ENCODE measurements at regions not wholly inside any gene's neighbourhood (a gene's known extent, or its start where the extent isn't known, plus 50 kb on each side); places are given as distances from the start of the nearest gene placed in this dataset.
"Not testable (repeated sequence)": the region's sequence is repeated elsewhere in the genome, so short reads cannot be mapped to it uniquely, and the experiment has no call there.

DNA sequence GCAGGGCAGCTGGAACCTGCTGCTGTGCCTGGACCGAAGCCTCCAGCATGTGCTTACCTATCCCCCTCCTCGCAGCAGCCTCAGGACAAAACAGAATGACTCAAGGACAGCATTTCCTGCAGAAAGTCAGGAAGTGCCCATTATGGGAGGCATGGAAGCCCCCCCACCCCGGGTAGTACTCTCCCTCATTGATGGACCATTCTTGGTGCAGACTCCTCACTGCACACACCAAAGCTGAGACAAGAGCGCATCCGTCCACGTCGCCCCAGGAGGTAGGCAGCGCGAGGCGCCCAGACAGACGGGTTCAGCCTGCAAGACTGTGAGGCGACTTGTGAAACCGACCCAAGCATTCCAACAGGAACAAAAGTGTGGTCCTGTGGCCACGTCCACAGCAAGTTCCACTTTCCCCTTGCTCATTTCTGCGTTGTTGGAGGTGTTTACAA, 243.9 kb upstream of the ATXN7L3B start:
- no peak for FAIRE-seq
- no peak for DNase-seq (ENCODE audit: insufficient read length, low spot score)

DNA sequence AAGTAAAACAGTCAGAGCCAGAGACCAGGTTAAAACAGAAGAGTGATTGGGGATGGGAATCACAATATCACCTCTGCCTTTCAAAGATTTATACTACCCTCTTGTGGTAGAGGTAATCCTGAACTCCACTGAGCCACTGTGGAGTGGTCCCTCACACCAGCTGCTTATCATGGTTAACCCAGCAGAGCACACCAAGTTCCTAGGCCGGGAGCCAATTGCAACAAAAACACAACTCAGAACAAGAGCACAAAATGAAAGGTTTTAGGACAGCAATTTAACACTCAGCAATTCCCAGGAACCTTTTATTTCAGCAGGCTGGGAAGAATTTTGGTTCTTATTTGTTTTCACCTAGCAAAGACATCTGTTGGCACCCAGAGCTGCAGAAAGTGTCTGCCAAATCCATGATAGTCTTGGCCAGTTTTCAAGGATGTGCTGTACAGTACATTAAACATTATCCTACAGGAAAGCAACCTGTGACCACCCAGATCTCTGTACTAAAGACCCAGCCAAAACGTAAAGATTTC, 220.5 kb upstream of the ATXN7L3B start:
- FAIRE-seq (no peak), DNase-seq (ENCODE audit: insufficient read length, low spot score) (no peak)

DNA sequence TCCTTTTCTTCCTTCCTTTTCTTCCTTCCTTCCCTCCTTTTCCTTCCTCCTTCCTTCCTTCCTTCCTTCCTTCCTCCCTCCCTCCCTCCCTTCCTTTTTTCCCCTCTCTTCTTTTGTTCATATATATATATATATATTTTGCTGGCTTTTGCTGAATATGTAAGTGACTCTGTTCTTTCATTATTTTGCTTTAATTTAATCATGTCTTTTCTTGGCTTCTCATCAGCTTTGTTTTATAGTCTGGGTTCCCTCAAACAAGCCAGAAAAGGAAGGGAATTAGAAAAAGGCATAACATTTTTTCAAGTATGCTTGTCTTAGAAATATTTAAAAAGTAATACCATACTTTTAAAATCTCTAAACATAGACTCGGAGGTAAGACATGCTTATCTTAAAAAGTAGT, 219.9 kb upstream of the ATXN7L3B start:
- FAIRE-seq (no peak), DNase-seq (ENCODE audit: insufficient read length, low spot score) (no peak)

DNA sequence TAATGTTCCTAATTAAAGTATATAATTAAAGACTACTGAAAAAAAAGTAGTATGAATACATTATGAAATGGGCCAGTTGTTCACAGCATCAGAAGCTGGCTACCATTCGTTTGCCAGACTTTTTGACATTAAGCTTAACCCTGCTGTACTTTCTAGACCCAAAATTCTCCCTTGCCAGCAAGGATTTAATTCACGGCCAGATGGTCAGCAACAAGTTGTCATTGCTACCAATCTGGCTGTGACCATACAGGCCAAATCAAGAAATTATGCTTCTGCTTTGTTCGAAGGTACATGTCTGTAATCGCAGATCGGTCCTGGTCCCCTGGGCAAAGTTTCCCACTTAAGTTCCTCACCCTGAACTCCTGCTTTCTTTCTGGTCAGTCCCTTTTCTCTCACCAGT, 217.7 kb upstream of the ATXN7L3B start:
- no peak for DNase-seq (ENCODE audit: insufficient read length, low spot score)
- FAIRE-seq = no peak

DNA sequence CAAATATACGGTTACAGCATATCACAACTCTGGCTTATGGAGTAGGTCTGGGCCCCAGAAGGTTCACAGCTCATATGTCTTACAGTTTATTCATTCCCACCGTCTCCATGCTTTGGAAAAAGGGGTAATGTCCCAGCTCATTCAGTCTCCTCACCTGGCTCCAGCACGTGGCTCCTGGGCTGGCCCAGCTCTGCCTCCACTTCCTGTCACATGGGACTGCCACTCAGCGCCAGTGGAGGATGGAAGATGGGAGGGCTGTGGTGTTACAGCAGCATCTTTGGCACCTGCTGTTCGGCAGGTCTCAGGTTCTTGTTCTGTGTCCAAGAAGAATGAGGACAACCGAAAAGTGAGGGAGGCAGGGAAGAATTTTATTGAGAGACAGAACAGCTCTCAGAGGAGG, 216.3 kb upstream of the ATXN7L3B start:
- DNase-seq (ENCODE audit: insufficient read length, low spot score) = no peak
- FAIRE-seq = no peak

DNA sequence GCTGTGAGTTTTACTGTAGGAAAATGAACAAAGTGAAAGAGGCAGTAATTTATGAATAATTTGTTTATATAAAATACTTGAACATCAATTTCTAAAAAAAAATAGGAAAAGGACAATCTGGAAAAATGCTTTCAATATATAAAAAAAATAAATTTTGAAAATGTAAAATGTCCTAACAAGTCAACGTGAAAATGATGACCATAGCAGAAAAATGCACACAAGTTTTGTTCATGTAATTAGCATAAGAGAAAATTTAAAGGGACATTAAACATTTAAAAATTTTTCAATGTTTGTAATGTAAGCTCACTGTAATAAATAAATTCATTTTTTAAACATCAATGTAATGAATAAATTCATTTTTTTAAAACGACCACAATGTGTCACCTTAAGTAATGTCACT, 214.8 kb upstream of the ATXN7L3B start:
- DNase-seq (ENCODE audit: insufficient read length, low spot score) (no peak), FAIRE-seq (no peak)

DNA sequence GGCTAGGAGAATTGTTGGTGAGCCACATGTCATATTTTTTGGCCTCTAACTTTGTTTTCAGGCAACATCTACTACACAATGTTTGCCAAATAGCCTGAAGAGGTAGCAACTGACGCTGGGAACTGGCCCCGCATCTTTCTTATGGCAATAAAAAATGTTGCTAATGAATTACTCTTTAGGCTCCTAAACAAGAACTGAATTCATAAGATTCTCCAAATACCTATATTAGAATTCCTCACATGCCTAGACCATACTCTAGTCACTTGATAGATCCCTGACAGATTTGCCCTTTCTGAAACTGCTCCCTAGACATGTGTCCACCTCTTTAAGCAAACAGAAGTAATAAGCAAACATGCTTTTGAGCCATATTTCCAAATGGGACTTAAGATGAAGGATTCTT, 209.0 kb upstream of the ATXN7L3B start:
- DNase-seq (ENCODE audit: insufficient read length, low spot score) = no peak
- FAIRE-seq = no peak

DNA sequence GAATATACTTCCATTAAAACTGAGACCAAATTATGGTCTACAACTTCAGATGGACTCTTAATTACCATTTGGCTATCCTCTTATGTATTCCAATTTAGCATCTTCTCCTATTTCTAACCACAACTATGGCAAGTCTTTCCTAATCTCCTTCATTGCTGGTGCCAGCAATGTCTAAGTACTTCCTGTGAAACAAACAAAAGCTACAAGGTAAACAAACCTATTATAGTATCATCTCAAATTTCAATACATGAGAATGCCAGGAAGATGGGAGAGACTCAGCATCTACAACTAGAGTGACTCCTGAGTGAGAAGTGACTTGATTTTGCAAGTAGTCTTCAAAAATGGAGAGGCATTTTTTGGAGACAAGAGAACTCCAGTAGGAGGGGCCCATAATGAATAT, 202.9 kb upstream of the ATXN7L3B start:
- DNase-seq (ENCODE audit: insufficient read length, low spot score) (no peak), FAIRE-seq (no peak)

DNA sequence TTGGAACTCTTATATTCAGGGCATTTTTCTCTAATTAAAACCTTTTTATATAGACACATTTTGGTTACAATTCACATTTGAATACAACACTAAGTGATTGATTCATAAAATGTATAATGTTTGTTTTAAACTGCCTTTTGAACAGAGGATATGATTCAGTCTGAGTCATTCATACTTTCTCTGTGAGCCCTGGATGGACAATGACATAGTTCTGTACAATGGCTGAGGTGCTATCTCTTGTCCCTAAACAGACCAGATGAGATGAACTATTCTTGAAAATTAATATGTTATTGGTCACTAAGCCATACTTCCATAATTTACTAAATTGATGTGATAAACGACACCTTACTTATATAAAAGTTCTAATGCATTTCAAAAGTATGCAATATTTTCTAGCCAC, 199.7 kb upstream of the ATXN7L3B start:
- no peak for DNase-seq (ENCODE audit: insufficient read length, low spot score)
- FAIRE-seq = no peak

DNA sequence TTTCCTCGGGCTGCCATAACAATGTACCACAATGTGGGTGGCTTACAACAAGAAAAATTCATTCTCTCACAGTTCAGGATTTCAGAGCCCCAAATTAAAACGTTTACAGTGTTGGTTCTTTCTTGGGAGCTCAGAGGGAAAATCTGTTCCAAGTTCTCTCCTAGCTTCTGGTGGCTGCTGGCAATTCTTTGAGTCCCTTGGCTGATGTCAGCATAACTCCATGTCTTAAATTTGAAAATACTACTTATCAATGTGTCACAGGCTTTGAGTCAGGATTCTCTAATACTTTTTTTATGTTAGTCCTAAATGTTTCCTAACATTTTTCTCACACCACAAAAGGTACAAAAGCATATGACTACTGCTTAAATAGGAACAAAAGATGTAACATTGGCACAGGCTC, 198.4 kb upstream of the ATXN7L3B start:
- DNase-seq (ENCODE audit: insufficient read length, low spot score) (no peak), FAIRE-seq (no peak)

DNA sequence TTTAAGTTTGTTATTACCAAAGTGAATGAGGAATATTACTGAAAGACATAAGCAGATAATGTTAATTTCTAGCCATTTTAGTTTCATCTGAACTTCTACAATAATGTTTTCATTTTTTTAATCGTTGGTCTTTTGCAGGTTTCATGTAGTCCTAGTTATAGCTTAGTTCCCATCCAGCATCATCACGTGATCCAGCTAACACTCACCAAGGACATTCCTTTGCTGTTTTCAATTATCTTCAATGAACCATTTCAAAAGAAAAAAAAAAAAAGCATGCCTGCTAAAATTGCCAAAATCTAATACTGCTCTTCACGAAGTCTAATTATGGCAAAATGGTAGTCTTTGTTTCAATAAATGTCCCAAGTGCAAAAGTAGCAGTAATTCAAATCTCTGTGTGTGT, 187.7 kb upstream of the ATXN7L3B start:
- DNase-seq (ENCODE audit: insufficient read length, low spot score) (no peak), FAIRE-seq (no peak)

DNA sequence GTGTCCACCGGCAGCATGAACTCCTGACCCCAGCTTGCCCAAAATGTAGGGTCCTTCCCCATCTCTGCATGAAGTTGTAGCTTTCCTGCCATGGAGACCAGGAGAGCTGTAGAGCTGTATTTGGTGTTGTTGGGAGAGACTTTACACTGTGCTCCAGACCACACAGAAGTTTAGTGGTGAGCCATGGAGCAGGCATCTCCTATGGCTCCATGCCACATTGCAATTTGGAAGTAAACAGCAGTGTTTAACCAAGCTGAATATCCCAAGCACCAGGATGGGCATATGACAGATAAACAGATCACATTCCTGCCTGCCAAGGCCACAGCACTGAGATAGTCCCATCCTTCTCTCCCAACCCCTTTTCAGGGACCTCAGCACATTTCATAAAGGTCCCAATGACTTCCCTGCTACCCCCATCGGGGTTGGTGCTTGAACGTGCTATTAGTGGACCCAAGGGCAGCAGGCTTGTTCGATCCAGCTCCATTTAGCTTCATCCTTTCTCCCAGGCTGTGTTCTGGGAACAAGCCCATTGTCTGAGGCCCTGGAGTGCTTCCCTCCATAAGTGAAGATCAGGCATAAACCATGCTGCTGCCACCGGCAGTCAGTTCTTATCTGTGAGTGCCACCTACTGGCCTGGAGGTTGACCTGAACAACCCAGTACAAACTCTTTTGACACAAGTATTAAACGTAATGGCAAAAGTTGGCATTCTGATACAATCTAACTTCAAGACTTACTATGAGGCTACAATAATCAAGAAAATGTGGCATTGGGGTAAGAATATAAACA, 172.3 kb upstream of the ATXN7L3B start:
- peak; percentile 4 for DNase-seq (ENCODE audit: insufficient read length, low spot score)
- peak; percentile 59 for FAIRE-seq

DNA sequence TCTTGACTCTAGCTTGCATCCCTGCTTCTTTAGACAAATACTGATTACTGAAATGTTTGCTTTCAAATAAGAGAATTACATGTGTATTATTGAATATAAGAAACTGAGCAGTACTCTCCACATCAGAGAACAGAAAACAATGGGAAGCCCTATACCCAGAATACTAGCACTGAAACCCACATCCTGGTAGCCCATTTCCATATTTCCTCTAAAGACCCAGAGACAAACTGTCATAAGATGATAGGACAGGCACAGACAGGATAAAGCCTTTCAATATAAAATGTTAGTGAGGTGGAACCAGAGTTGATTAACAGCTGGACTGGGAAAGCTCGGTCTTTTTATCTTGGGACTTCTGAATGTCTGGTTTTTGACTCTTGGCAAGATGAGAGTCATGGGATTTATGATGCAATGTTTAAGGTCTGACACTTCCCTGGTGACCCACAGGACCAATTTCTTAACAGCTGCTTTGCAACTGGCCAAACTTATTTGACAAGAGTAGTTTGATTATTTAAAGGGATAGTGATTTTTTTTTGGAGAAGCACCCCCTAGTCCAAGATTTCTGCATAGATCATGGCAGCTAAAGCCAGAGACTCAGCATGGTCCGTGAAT, 166.9 kb upstream of the ATXN7L3B start:
- FAIRE-seq (no peak), DNase-seq (ENCODE audit: insufficient read length, low spot score) (no peak)

DNA sequence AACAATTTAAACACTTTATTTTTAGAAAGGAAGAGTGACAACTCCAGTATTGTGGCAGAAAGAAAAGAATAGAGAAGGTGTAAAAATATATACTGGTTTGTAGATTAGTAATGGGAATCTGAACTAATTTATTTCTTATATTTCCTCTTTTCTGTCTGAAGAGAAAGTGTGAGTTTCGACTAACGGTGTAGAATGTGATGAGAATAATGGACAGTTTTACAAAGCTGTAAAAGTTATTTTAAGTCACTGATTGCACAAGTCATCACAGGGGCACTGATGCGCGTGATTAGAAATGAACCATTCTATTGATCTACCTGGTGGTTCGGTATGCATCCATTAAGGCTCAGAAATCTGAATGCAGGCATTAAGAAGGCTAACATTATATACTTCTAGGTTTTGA, 158.5 kb upstream of the ATXN7L3B start:
- DNase-seq (ENCODE audit: insufficient read length, low spot score) = no peak
- no peak for FAIRE-seq

DNA sequence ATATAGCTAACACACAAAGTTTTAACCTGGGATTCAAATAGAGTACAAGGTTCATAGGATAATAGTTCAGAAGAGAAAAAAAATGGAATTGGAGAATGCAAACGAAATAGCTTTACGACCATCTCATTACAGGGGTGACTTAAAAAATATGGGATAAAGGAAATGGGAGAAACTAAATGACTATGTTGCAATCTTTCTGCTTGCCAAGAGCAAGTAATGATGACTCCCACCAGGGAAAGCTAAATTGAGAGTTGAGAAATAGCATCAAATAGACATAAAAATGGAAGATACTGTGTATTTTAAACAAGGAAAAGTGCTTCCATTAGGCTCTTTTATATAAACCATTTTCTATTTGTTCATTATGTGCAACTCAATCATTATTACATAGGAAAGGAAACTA, 155.7 kb upstream of the ATXN7L3B start:
- DNase-seq (ENCODE audit: insufficient read length, low spot score) (no peak), FAIRE-seq (no peak)

DNA sequence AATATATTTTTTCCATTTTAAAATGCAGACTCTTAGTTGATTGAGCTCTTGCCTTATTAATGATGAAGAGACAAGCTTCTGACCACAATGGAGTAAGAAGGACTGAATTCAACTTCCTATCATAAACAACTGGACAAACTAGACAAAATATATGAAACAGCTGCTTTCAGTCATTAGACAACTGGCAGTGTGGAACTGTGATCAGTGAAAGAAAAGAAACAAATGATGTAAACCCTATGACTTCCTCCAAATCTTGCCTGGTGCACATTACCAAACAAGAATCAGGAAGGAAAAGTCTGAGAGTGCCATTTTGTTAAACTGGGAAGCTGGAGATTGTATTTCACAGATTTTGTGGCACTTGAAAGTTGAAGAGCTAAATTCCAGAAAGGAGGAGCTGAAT, 154.7 kb upstream of the ATXN7L3B start:
- DNase-seq (ENCODE audit: insufficient read length, low spot score) = no peak
- no peak for FAIRE-seq

DNA sequence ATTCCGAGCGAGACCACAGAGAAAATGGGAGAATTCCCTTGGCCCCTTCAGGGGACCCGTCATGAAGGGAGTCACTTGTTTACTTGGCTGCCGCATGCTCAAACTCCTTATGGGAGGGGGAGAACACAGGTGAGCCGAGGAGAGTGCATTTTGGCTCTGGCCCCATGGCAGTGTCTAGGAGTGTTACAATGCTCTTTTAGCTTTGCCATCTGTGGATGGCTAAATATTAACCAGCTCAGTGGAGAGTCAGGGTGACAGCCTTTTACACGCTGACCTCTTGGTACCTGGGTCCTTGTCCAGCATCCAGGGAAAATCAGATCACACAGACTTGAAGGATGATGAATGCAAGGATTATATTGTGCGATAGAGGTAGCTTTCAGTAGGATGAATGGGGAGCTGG, 146.4 kb upstream of the ATXN7L3B start:
- no peak for DNase-seq (ENCODE audit: insufficient read length, low spot score)
- no peak for FAIRE-seq

DNA sequence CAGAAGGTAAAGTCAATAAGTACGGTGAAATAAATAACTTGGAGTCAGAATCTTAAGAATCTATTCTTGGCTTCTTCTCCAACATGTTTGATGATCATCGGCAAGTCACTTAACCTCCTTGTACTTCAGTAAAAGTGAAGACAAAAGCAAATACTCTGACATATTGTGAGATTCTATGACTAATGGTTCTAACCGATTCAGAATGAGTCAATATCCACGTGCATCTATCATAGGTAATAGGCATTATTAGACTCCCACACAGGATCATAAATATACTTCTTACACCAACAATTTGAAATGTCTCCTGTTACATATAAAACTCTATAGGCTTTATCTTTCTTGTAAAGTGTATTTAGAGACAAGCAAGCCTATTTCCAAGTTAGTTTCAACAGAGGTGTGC, 144.4 kb upstream of the ATXN7L3B start:
- no peak for FAIRE-seq

DNA sequence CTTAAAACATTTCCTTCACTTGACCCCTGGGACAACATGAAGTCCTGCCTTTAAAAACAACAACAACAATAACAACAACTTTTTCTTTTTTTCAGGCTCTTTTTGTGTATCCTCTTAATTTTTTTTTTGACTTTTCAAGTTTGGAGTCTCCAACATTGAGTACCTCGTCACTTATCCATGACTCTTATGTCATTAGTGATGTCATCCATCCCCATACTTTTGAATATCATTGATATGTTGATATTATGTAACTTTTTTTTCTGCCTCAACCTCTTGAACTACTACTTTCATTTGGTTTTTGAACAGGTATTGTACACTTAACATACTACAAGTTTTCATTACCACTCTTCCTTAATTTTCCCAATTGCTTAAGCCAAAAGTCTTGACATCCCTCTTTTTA, 143.0 kb upstream of the ATXN7L3B start:
- no peak for FAIRE-seq

More for the DNA sequence above, 144.4 kb upstream of the ATXN7L3B start:
- no peak for DNase-seq (ENCODE audit: insufficient read length, low spot score)

DNA sequence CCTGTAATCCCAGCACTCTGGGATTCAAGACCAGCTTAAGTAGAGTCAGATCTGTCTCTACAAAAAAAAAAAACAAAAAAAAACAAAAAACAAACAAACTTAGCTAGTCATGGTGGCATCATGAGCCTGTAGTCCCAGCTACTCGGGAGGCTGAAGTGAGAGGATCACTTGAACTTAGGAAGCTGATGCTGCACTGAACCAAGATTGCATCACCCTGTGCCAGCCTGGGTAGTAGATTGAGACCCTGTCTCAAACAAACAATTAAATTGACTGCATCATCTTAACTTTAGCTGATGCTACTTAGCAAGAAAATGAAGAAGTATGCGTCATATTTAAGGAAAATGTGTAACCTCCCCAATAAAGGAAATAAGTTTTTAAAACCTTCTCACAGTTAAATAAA, 136.6 kb upstream of the ATXN7L3B start:
- FAIRE-seq (no peak), DNase-seq (ENCODE audit: insufficient read length, low spot score) (no peak)

More for the DNA sequence above, 143.0 kb upstream of the ATXN7L3B start:
- DNase-seq (ENCODE audit: insufficient read length, low spot score) = no peak

DNA sequence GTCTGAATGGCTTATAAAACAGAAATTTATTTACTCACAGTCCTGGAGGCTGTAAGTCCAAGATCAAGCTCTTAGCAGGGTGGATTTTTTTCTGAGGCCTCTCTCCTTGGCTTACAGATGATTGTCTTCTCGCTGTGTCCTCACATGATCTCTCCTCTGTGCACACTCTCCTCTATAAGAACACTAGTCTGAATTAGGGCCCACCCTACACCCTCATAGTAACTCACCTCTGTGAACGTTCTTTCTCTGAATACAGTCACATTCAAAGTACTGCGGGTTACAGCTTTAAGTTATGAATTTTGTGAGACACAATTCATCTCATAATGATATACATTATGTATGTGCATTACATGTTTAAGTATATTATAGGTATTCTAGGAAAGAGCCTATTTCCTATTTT, 135.7 kb upstream of the ATXN7L3B start:
- DNase-seq (ENCODE audit: insufficient read length, low spot score) (no peak), FAIRE-seq (no peak)

DNA sequence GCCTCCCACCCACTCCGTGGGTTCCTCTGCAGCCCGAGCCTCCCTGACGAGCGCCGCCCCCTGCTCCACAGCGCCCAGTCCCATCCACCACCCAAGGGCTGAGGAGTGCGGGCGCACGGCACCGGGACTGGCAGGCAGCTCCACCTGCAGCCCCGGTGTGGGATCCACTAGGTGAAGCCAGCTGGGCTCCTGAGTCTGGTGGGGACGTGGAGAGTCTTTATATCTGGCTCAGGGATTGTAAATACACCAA, 134.5 kb upstream of the ATXN7L3B start:
- FAIRE-seq = not testable (repeated sequence)

More for the DNA sequence above, 134.5 kb upstream of the ATXN7L3B start:
- not testable (repeated sequence) for DNase-seq (ENCODE audit: insufficient read length, low spot score)
